Stimulated activated effector memory CD8-positive, alpha-beta T cell treated with anti-CD3 and anti-CD28 coated beads, Interleukin-12 subunit alpha, Interleukin-12 subunit beta, amount 100 ng/mL, for 72 hours (primary cell): ENCODE measurements at regions not wholly inside any gene's neighbourhood (a gene's known extent, or its start where the extent isn't known, plus 50 kb on each side); places are given as distances from the start of the nearest gene placed in this dataset.

ENCODE experiments used
- ATAC-seq: fragments of 150-1000 bp; cut with Tn5 transposase; 2 replicates; pipeline ENCODE4 v1.10.0; 2021
- DNase-seq, 2 donors: peaks; one replicate each; pipeline ENCODE4 v3.0.0; 2021 to 2022; ENCODE audit warnings: low spot score in 2 of 2
- H3K27ac Mint-ChIP-seq: one replicate; pipeline ENCODE4 v1.8.0; 2022; ENCODE audit warnings: mild to moderate bottlenecking, mixed read lengths
- H3K36me3 Mint-ChIP-seq: one replicate; pipeline ENCODE4 v1.8.0; 2022; ENCODE audit warnings: mild to moderate bottlenecking, mixed read lengths
- H3K4me1 Mint-ChIP-seq: one replicate; pipeline ENCODE4 v1.8.0; 2022; ENCODE audit warnings: mixed read lengths
- H3K4me3 Mint-ChIP-seq: one replicate; pipeline ENCODE4 v1.8.0; 2022; ENCODE audit warnings: mild to moderate bottlenecking, mixed read lengths
- H3K9me3 Mint-ChIP-seq: one replicate; pipeline ENCODE4 v1.8.0; 2022; ENCODE audit warnings: mixed read lengths

GRCh38 chr7:53988376-53988775, 553.8 kb upstream of the VSTM2A start:
- Mint-ChIP-seq H3K27ac (no peak overlapping the region), H3K9me3 (peaks cover 20% of the 10 kb centered on the region), H3K4me1 (no peaks in the 10 kb centered on the region), H3K36me3 (no peaks in the 10 kb centered on the region), H3K4me3 (no peak overlapping the region)
- DNase-seq = no peak
- no peak for ATAC-seq

- H3K4me3 Mint-ChIP-seq = no peak overlapping the region
- no peaks in the 10 kb centered on the region for H3K36me3 Mint-ChIP-seq
- peaks cover 17% of the 10 kb centered on the region for H3K9me3 Mint-ChIP-seq
- no peak overlapping the region for H3K27ac Mint-ChIP-seq
- H3K4me1 Mint-ChIP-seq = no peaks in the 10 kb centered on the region
- ATAC-seq (no peak), DNase-seq (no peak)
Observed at GRCh38 chr7:53993224-53993623, 549.0 kb upstream of the VSTM2A start.

DNA sequence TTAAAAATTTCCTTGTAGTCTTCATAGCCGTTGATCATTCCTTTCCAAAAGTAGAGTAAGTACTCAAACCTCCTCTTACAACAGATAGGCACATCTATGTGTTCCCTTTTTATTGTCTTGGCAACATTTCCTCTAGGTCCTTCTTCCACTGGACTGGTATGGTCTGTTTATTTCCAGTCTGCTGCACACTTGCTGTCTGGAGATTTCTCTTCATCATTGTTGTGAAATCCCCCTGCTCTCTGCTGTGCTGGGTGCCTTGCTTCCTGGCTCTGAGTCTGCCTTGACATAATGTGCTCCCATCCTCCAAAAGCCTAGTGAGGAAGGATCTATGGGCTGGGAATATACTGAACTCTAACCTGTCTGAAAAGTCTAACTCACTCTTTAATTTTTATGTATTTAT, 545.3 kb upstream of the VSTM2A start:
- H3K36me3 Mint-ChIP-seq = no peaks in the 10 kb centered on the region
- ATAC-seq (no peak), DNase-seq (no peak)
- H3K27ac Mint-ChIP-seq = no peak overlapping the region
- H3K4me1 Mint-ChIP-seq = no peaks in the 10 kb centered on the region
- H3K4me3 Mint-ChIP-seq = no peak overlapping the region
- H3K9me3 Mint-ChIP-seq = peaks cover 12% of the 10 kb centered on the region

DNA sequence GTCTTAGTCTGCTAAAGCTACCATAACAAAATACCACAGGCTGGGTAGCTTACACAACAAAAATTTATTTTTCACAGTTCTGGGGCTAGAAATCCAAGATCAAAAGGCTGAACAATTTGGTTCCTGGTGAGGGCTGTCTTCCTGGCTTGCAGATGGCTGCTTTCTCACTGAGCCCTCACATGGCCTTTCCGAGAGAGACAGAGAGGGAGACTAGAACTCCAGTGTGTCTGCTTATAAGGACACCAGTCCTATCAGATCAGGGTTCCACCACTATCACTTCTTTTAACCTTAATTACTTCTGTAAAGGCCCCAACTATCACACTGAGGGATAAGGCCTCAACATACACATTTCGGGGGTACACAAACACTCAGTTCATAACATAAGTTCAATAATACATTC, 527.4 kb upstream of the VSTM2A start:
- no peaks in the 10 kb centered on the region for H3K36me3 Mint-ChIP-seq
- H3K4me3 Mint-ChIP-seq = no peak overlapping the region
- no peaks in the 10 kb centered on the region for H3K4me1 Mint-ChIP-seq
- DNase-seq (no peak), ATAC-seq (no peak)
- H3K9me3 Mint-ChIP-seq = peaks cover 25% of the 10 kb centered on the region
- H3K27ac Mint-ChIP-seq = no peak overlapping the region

- DNase-seq = no peak
- H3K4me1 Mint-ChIP-seq = no peaks in the 10 kb centered on the region
- no peak overlapping the region for H3K4me3 Mint-ChIP-seq
- H3K27ac Mint-ChIP-seq = no peak overlapping the region
- no peaks in the 10 kb centered on the region for H3K36me3 Mint-ChIP-seq
- peaks cover 24% of the 10 kb centered on the region for H3K9me3 Mint-ChIP-seq
- ATAC-seq = no peak
Observed at GRCh38 chr7:54015251-54015650, 526.9 kb upstream of the VSTM2A start.

GRCh38 chr7:54037873-54038272, 504.3 kb upstream of the VSTM2A start:
- DNase-seq (no peak), ATAC-seq (no peak)
- no peak overlapping the region for H3K27ac Mint-ChIP-seq

GRCh38 chr7:54060643-54061042, 481.5 kb upstream of the VSTM2A start:
- Mint-ChIP-seq H3K4me1 (no peaks in the 10 kb centered on the region), H3K36me3 (no peaks in the 10 kb centered on the region), H3K27ac (no peak overlapping the region), H3K9me3 (peaks cover 30% of the 10 kb centered on the region), H3K4me3 (no peak overlapping the region)
- ATAC-seq = no peak
- no peak for DNase-seq

More at GRCh38 chr7:54037873-54038272, 504.3 kb upstream of the VSTM2A start:
- Mint-ChIP-seq H3K4me1 (no peaks in the 10 kb centered on the region), H3K4me3 (no peak overlapping the region), H3K9me3 (peaks cover 13% of the 10 kb centered on the region), H3K36me3 (no peaks in the 10 kb centered on the region)

DNA sequence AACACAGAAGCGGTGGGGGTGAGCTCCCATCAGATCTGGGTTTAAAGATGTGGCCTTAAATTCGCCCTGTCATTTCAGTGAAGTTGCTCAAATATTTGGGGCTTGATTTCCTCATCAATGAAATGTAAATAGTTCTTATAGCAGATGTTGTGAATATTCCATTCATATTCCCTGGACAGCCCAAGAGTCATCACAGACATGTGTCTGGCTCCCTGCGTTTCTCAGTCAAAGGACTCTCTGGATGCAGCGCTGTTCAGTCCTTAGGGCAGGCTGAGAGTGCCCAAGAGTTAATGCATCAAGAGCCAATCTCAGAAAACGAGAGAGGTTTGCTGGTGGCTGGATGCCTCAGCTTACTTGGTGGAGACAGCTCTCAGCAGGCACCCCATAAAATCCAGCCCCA, 475.5 kb upstream of the VSTM2A start:
- Mint-ChIP-seq H3K4me3 (no peak overlapping the region), H3K4me1 (no peaks in the 10 kb centered on the region), H3K9me3 (peaks cover 17% of the 10 kb centered on the region), H3K27ac (no peak overlapping the region), H3K36me3 (no peaks in the 10 kb centered on the region)
- no peak for ATAC-seq
- DNase-seq = no peak

- no peak overlapping the region for H3K4me3 Mint-ChIP-seq
- H3K4me1 Mint-ChIP-seq = no peaks in the 10 kb centered on the region
- no peak overlapping the region for H3K27ac Mint-ChIP-seq
- DNase-seq (no peak), ATAC-seq (no peak)
- peaks cover 13% of the 10 kb centered on the region for H3K9me3 Mint-ChIP-seq
- H3K36me3 Mint-ChIP-seq = no peaks in the 10 kb centered on the region
Observed at GRCh38 chr7:54069843-54070242, 472.3 kb upstream of the VSTM2A start.

DNA sequence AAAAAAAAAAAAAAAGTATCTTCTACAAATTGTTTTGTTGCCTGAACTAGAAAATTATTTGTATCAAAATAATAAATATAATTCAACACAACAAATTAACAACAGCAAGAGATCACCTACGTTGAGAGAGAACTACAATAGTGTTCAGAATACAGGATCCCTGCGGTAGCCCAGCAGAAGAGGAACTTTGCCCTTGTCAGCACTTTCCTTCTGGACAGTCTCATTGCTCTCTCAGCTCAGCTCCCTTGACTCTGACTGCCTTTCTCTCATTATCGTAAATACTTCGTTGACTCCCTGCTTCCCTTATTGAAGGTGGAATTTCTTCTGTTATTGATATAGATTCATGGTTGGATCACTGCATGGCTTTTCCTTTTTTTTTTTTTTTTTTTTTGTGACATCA, 469.5 kb upstream of the VSTM2A start:
- ATAC-seq (no peak), DNase-seq (no peak)
- H3K9me3 Mint-ChIP-seq = peaks cover 15% of the 10 kb centered on the region
- no peaks in the 10 kb centered on the region for H3K36me3 Mint-ChIP-seq
- no peaks in the 10 kb centered on the region for H3K4me1 Mint-ChIP-seq
- no peak overlapping the region for H3K4me3 Mint-ChIP-seq
- H3K27ac Mint-ChIP-seq = no peak overlapping the region

DNA sequence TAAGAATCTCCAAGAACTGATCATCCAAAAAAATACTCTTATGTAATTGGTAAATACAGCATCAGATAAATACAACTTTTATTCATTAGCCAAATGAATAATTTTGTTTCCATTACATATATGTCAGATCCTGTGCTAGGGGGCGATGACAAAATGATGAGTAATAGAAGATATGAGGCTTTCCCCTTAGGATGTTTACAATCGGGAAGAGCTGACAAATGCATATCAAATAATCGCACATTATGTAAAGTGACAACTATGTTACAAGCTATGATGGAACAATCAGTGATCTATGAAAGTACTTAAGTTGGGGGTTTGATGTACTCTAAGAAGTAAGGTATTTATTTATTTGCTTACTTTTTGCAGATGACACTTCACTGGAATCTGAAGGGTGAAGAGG, 465.6 kb upstream of the VSTM2A start:
- peaks cover 25% of the 10 kb centered on the region for H3K9me3 Mint-ChIP-seq
- H3K4me1 Mint-ChIP-seq = no peaks in the 10 kb centered on the region
- H3K27ac Mint-ChIP-seq = no peak overlapping the region
- H3K4me3 Mint-ChIP-seq = no peak overlapping the region
- ATAC-seq = no peak
- no peaks in the 10 kb centered on the region for H3K36me3 Mint-ChIP-seq
- no peak for DNase-seq

DNA sequence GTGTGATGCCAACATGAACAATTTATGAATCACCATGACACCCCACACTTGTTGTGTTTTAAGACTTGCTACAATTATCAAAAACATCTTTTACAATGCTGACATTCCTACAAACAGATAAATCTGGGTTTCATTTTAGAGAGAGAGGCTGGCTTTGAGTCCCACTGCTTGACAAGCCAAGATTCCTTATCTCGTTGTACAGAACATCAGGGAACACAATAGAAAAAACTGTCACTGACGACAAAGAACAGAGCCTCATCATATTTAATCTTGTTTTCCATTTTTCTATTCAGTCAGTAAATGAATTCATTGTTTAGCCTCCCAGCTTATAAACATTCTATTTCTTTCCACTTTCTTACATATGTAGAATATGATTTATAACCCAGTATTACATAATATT, 461.6 kb upstream of the VSTM2A start:
- Mint-ChIP-seq H3K4me1 (no peaks in the 10 kb centered on the region), H3K27ac (no peak overlapping the region), H3K4me3 (no peak overlapping the region), H3K9me3 (peaks cover 19% of the 10 kb centered on the region), H3K36me3 (no peaks in the 10 kb centered on the region)
- ATAC-seq (no peak), DNase-seq (no peak)

GRCh38 chr7:54080971-54081370, 461.2 kb upstream of the VSTM2A start:
- Mint-ChIP-seq H3K9me3 (peaks cover 19% of the 10 kb centered on the region), H3K4me1 (no peaks in the 10 kb centered on the region), H3K4me3 (no peak overlapping the region), H3K36me3 (no peaks in the 10 kb centered on the region), H3K27ac (no peak overlapping the region)
- ATAC-seq (no peak), DNase-seq (no peak)

DNA sequence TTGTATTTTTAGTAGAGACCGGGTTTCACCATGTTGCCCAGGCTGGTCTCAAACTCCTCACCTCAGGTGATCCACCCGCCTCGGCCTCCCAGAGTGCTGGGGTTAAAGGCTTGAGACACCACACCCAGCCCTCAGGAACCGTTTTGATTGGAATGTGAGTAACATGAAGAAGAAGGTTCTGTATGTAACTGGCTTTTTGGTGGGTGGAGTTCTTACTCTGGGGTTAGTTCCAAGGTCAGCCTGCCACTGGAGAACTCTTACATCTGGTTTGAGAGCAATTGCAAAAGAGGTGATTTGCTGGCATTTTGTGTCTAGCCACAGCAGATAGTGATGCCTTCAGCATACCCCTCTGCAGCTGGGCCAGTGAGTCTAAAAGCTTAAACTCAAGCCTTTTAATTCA, 457.8 kb upstream of the VSTM2A start:
- ATAC-seq (no peak), DNase-seq (no peak)
- H3K4me3 Mint-ChIP-seq = no peak overlapping the region
- no peaks in the 10 kb centered on the region for H3K4me1 Mint-ChIP-seq
- peaks cover 9% of the 10 kb centered on the region for H3K9me3 Mint-ChIP-seq
- H3K27ac Mint-ChIP-seq = no peak overlapping the region
- no peaks in the 10 kb centered on the region for H3K36me3 Mint-ChIP-seq

DNA sequence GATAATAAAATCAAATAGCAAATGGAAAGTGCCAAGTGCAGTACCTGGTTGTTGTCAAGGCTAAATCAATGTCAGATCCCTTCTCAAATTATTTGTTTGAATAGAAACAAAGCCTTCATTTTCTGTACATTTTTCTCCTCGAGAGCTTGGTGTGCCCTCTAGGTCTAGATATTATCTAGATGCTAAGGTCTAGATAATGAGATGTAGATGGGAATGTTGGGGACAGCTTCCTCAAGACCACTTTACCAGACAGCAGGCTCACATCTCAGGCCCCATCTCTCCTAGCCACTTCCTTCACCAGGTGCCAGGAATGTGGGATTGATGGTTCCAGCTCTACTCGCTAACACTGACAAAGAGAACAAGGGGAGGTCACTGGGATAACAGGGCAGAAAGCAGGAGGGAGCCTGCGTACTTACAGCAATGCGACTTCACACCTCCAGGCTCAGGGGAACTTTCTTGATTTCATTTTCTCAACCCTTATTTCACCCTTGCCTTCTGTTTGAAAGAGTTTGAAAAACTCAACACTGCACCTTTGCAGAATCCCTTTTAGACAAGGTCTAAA, 451.4 kb upstream of the VSTM2A start:
- no peak overlapping the region for H3K4me3 Mint-ChIP-seq
- H3K36me3 Mint-ChIP-seq = no peaks in the 10 kb centered on the region
- no peak overlapping the region for H3K27ac Mint-ChIP-seq
- ATAC-seq = no peak
- peaks cover 13% of the 10 kb centered on the region for H3K9me3 Mint-ChIP-seq
- no peak for DNase-seq
- no peaks in the 10 kb centered on the region for H3K4me1 Mint-ChIP-seq

DNA sequence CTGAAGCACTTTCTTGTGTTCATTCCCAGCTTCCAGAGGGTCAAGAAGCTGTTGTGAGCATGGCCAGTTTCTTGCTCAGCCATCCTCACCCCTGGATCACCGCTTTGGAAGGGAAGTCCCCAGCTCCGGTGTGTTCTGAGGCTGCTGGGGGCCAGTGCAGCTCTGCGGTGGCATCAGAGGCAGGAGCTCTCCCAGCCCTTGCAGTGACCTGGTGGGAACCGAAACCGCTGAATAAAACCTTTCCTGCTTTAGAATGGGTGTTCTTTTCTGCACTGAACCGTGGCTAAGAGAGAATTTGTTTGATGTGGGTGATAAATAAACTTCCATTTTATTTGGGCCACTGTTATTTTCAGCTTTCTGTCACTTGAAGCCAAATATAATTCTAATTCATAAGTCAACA, 450.9 kb upstream of the VSTM2A start:
- H3K9me3 Mint-ChIP-seq = peaks cover 13% of the 10 kb centered on the region
- H3K27ac Mint-ChIP-seq = no peak overlapping the region
- H3K36me3 Mint-ChIP-seq = no peaks in the 10 kb centered on the region
- H3K4me1 Mint-ChIP-seq = no peaks in the 10 kb centered on the region
- no peak for DNase-seq
- ATAC-seq = no peak
- no peak overlapping the region for H3K4me3 Mint-ChIP-seq

DNA sequence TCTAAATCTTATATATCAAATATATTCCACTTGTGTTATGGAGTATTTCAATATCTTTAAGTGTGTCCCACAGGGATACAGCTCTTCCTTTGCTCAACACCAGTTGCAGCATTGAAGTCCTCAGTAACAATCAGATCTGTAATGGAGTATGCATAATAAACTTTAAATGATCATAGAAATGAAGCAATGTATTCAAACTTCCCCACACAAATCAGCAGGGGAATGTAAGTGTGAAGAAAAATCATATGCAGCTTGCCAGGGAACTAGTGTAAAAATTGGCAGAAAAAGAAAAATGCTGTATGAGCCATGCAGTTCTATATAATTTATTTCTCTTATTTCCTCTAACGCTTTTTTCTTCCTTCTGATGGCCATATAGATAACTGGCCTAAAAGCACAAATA, 444.3 kb upstream of the VSTM2A start:
- Mint-ChIP-seq H3K27ac (no peak overlapping the region), H3K9me3 (peaks cover 20% of the 10 kb centered on the region), H3K36me3 (no peaks in the 10 kb centered on the region), H3K4me3 (no peak overlapping the region), H3K4me1 (no peaks in the 10 kb centered on the region)
- ATAC-seq (no peak), DNase-seq (no peak)
